Testis (tissue), 2 donors: ENCODE measurements at regions not wholly inside any gene's neighbourhood (a gene's known extent, or its start where the extent isn't known, plus 50 kb on each side); places are given as distances from the start of the nearest gene placed in this dataset.
"Not testable (repeated sequence)": the region's sequence is repeated elsewhere in the genome, so short reads cannot be mapped to it uniquely, and the experiment has no call there.

ENCODE experiments used
- DNase-seq: peaks from one replicate; pipeline ENCODE4 v3.0.0-alpha.2; 2019
- H3K27ac ChIP-seq, 2 donors: fragments of 200-600 bp; sonication (generic); one replicate each; pipeline ENCODE4 v1.5.1; 2019
- H3K27me3 ChIP-seq: fragments of 200-600 bp; sonication (generic); one replicate; pipeline ENCODE4 v1.5.1; 2019
- H3K36me3 ChIP-seq: fragments of 200-600 bp; sonication (generic); one replicate; pipeline ENCODE4 v1.5.1; 2017; ENCODE audit warnings: low read depth; ENCODE audit errors: missing control alignments
- H3K4me1 ChIP-seq: fragments of 200-600 bp; sonication (generic); one replicate; pipeline ENCODE4 v1.5.1; 2019
- H3K4me3 ChIP-seq, 2 donors: fragments of 200-600 bp; sonication (generic); one replicate each; pipeline ENCODE4 v1.5.1; 2017 to 2019
- H3K9me3 ChIP-seq: fragments of 200-600 bp; sonication (generic); one replicate; pipeline ENCODE4 v1.5.1; 2017
- POLR2A ChIP-seq: fragments of 450-650 bp; IDR thresholded peaks from one replicate; pipeline ENCODE4 v1.6.1; 2017; ENCODE audit warnings: antibody characterized with exemption, mild to moderate bottlenecking, moderate library complexity
- WGBS, 2 donors: methylation state at CpG; one replicate each; pipeline ENCODE4 v1.1.5; 2018; 5-methylcytosine and 5-hydroxymethylcytosine counted together
- intact Hi-C: fragments of 100-400 bp; cut with DNase I; formaldehyde crosslinking; loops from one replicate; pipeline ENCODE4 v1.15.1; 2023; ENCODE audit warnings: low total_unique reads
- TF ChIP-seq, protein P1 (sequence below), 3 experiments: fragments of 450-650 bp in 2 of 3; fragments of 200-600 bp in 1 of 3; sonication (generic) in 1 of 3; IDR thresholded peaks; one replicate each; pipeline ENCODE4 v1.5.1; 2016 to 2019; ENCODE audit warnings: antibody characterized with exemption in 3 of 3, mild to moderate bottlenecking in 2 of 3, moderate library complexity in 1 of 3

- no peaks in the 10 kb centered on the region for H3K27me3 ChIP-seq
- intact Hi-C loops = no loop called here
- no peak overlapping the region for H3K4me3 ChIP-seq
- no peak for DNase-seq
- no peaks in the 10 kb centered on the region for H3K36me3 ChIP-seq
- 75 to 86% methylated on average over 1 of the region's 1 CpG for WGBS, 2 donors
- no peaks in the 10 kb centered on the region for H3K4me1 ChIP-seq
- H3K9me3 ChIP-seq = no peaks in the 10 kb centered on the region
- no peak for TF ChIP-seq POLR2A
- TF ChIP-seq, protein P1, sequence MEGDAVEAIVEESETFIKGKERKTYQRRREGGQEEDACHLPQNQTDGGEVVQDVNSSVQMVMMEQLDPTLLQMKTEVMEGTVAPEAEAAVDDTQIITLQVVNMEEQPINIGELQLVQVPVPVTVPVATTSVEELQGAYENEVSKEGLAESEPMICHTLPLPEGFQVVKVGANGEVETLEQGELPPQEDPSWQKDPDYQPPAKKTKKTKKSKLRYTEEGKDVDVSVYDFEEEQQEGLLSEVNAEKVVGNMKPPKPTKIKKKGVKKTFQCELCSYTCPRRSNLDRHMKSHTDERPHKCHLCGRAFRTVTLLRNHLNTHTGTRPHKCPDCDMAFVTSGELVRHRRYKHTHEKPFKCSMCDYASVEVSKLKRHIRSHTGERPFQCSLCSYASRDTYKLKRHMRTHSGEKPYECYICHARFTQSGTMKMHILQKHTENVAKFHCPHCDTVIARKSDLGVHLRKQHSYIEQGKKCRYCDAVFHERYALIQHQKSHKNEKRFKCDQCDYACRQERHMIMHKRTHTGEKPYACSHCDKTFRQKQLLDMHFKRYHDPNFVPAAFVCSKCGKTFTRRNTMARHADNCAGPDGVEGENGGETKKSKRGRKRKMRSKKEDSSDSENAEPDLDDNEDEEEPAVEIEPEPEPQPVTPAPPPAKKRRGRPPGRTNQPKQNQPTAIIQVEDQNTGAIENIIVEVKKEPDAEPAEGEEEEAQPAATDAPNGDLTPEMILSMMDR (IDR thresholded peaks at IDR 0.05) = no peak
- H3K27ac ChIP-seq = no peak overlapping the region
Observed at GRCh38 chr6:50966532-50966931, 147.9 kb downstream of the TFAP2B start.

GRCh38 chr6:50966986-50967385 lies 148.3 kb downstream of the TFAP2B start:
- no peak for DNase-seq
- Histone ChIP-seq H3K4me1 (no peaks in the 10 kb centered on the region), H3K27ac (no peak overlapping the region), H3K9me3 (no peaks in the 10 kb centered on the region), H3K4me3 (no peak overlapping the region), H3K36me3 (no peaks in the 10 kb centered on the region), H3K27me3 (no peaks in the 10 kb centered on the region)
- no peak for TF ChIP-seq POLR2A
- TF ChIP-seq, protein P1 (IDR thresholded peaks at IDR 0.05) = no peak
- intact Hi-C loops = no loop called here

- intact Hi-C loops, H3K27ac ChIP-seq, H3K4me3 ChIP-seq, H3K36me3 ChIP-seq, H3K27me3 ChIP-seq, H3K9me3 ChIP-seq, H3K4me1 ChIP-seq, DNase-seq: not testable (repeated sequence)
- WGBS, 2 donors = 94% methylated on average over 5 of the region's 5 CpGs
Observed at GRCh38 chr6:50968246-50968645, 149.6 kb downstream of the TFAP2B start.

DNA sequence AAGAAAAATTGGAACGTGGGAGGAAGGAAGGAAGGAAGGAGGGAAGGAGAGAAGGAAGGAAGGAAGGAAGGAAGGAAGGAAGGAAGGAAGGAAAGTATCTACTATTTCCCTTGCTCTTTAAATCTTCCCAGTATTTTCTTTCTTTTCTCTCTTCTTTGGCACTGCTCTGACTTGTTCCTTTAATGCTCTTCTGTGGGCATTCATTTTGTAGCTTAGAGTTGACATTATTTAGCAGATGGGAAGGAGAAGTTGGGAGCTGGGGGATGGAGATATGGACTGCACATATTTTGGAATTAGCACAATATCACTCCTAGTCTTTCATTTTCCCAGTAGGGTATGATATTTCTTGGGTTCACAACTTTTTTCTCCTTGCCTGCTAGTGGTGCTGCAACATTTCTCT lies 152.2 kb downstream of the TFAP2B start:
- Histone ChIP-seq H3K9me3 (no peaks in the 10 kb centered on the region), H3K27ac (no peak overlapping the region), H3K4me3 (no peak overlapping the region), H3K36me3 (no peaks in the 10 kb centered on the region), H3K4me1 (no peaks in the 10 kb centered on the region), H3K27me3 (no peaks in the 10 kb centered on the region)
- intact Hi-C loops = no loop called here
- no peak for DNase-seq
- WGBS, 2 donors = 23 to 29% methylated on average over 1 of the region's 1 CpG
- no peak for TF ChIP-seq POLR2A
- TF ChIP-seq, protein P1 (IDR thresholded peaks at IDR 0.05) = no peak

DNA sequence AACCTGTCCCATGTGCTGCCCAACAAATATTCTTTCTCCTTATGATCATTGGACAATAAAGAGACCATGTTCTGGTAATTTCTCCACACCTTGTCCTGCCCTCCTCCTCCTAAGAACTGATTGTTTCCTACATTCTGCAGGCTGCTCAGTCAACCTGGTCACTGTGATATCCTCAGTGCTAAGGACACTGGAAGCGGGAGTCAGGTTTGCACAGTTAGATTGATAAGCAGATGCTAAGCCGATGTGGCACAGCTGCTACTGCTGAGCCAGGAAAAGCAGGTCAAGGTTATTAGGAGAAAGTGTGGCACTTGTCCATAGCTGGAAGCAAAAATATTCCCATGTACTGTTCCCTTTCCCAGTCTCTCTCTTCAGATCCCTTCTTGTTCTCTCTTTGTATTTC lies 154.8 kb downstream of the TFAP2B start:
- intact Hi-C loops = no loop called here
- no peaks in the 10 kb centered on the region for H3K4me1 ChIP-seq
- DNase-seq = no peak
- TF ChIP-seq, protein P1 (IDR thresholded peaks at IDR 0.05) = no peak
- no peak for TF ChIP-seq POLR2A
- no peak overlapping the region for H3K27ac ChIP-seq
- H3K9me3 ChIP-seq = no peaks in the 10 kb centered on the region
- no peak overlapping the region for H3K4me3 ChIP-seq
- 47 to 70% methylated on average over 2 of the region's 2 CpGs for WGBS, 2 donors
- H3K36me3 ChIP-seq = no peaks in the 10 kb centered on the region
- H3K27me3 ChIP-seq = no peaks in the 10 kb centered on the region
